ENCODE measurements at regions not wholly inside any gene's neighbourhood (a gene's known extent, or its start where the extent isn't known, plus 50 kb on each side); places are given as distances from the start of the nearest gene placed in this dataset.

DNA sequence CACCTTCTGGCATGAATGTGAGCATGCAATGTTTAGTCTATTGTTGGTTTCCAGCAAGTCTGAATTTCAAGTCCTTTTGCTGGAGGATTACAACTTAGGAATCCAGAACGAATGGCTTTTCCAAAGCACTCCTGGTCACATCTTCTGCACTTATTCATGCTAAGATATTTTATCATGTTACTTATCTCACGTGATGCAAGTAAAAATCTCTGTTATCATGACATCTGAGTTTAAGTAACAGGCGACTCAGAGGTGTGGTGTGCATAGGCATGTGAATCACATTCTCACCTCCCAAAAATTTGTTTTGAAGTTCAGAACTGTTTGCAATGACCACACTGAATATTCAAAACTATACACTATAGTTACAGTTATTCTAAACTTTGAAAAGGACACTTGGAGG lies 204.8 kb upstream of the FGGY start:
- no peak for DNase-seq

DNA sequence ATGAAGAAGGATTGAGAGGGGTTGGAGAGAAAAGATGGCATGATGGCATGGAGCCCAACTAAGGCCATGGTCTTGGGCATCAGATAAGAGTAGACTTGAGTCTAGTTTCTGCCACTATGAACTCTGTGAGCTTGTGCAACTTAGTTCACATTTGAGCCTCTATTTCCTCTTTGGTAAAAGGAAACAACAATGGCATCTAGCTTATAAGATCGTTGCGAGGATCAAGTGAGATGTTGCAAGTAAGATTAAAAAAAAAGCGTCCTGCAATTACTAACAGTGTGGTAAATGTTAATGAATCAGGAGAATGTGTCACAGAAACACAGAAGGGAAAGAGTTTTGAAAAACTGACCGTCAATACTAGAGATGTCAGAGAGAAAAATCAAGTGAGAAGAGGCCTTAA lies 202.9 kb upstream of the FGGY start:
- no peak for DNase-seq

DNA sequence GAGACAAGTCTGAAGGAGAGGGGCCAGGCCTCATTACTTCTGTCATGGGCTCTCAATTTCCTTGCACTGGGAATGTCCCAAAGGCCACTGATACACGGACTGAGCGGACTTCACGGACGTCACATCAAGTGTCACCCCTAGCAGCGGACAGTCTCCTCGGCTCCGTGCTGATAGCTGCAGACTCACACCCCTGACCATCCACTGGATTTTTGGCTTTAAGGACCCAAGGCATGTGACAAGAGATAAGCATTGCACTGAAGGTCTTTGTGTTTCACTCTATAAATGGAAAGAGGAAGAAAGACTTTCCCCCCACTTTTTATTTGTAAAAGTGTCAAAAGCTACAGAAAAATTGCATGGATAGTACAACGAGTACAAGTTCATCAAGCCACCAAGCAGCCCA lies 200.4 kb upstream of the FGGY start:
- DNase-seq = no peak

DNA sequence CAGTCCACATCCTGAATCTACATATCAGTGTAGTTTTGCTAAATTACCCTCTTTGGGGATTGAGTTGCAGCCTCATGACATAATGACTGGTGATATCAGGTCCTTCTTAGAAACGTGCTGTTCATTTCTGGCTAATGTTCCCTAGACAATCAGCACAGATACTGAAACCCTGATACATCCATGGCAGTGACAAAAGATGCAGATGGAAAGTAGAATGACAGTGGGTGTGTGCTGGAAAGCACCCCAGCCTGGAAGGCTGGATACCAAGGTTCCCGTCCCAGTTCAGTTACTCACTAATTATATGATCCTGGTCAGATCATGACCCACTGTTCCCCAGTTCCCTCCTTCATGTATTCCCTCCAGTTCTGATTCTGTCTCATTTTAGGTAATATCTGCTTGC lies 198.2 kb upstream of the FGGY start:
- no peak for DNase-seq

DNA sequence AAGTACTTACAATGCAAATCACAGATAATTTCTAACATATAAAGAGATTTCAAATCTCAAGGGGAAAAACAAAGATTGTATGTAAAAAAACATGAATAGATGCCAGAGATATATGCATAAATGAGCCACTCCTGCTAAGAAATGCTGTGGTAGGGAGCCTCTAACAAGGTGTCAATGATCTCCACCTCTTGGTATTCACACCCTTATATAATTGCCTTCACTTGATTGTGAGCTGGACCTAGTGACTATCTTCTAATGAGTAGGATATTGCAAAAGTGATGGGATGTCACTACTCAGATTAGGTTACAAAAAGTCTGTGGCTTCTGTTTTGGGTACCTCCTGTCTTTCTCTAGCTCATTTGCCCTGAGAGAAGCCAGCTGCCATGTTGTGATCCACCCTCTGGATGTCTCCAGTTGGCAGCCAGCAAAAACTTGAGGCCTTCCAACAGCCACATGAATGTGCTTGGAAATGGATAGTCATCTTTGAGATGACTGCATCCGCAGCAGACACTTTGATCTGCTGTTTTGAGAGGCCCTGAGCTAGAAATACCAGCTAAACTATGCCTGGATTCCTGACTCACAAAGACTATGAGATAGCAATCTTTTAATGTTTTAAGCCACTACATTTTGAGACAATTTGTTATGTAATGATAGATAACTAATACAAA lies 196.1 kb upstream of the FGGY start:
- DNase-seq = no peak

DNA sequence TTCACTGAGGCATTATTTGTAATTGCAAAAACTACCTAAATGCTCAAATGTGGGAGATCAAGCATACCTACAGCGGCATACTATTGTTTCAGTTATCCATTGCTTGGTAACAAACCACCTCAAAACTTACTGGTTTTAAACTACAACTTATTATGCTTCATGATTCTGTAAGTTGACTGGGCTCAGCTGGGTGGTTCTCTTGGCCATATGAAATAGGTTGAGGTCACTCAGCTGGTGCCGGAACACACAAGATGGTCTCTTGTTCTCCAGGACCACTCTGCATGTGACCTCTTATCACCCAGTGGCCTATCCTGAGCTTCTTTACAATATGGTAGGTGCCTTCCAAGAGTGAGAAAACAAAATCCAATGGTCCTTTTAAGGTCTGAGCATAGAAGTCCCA lies 195.4 kb upstream of the FGGY start:
- no peak for DNase-seq

DNA sequence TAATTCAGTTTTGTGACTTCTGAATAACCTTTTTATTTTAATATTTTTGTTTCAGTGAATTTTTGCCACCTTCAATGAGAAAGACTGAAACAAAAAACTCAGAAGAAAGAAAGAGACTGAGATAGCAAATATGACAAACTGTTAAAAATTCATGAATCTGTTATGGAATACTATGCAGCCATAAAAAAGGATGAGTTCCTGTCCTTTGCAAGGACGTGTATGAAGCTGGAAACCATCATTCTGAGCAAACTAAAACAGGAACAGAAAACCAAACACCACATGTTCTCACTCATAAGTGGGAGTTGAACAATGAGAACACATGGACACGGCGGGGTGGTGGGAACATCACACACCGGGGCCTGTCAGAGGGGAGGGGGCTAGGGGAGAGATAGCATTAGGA lies 193.4 kb upstream of the FGGY start:
- no peak for DNase-seq

DNA sequence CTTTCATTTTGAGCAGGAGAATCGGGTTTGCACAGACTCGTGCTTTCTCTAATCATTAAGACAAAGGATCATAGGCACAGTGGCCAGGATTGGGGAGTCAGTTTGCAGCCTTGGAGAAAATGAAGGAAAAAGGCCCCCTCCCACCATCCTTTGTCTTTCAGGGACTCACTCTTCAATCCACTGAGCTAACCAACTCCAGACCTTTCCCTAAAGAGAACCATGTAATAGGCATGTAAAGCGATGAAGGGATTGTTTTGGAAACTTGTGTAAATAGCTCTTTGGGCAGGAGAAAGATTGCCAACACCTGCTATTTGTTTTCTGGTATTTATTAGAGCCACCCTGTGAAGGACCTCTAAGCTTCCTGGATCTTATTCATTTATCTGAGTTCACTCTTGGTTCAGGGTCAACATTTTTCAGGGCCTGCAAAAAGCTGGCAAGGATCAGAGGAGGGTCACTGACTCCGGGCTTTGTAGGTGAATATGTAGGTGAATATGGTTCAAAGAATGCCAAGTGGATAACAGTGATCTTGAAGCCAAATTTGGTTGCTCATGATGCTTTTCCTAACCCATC lies 192.6 kb upstream of the FGGY start:
- no peak for DNase-seq

DNA sequence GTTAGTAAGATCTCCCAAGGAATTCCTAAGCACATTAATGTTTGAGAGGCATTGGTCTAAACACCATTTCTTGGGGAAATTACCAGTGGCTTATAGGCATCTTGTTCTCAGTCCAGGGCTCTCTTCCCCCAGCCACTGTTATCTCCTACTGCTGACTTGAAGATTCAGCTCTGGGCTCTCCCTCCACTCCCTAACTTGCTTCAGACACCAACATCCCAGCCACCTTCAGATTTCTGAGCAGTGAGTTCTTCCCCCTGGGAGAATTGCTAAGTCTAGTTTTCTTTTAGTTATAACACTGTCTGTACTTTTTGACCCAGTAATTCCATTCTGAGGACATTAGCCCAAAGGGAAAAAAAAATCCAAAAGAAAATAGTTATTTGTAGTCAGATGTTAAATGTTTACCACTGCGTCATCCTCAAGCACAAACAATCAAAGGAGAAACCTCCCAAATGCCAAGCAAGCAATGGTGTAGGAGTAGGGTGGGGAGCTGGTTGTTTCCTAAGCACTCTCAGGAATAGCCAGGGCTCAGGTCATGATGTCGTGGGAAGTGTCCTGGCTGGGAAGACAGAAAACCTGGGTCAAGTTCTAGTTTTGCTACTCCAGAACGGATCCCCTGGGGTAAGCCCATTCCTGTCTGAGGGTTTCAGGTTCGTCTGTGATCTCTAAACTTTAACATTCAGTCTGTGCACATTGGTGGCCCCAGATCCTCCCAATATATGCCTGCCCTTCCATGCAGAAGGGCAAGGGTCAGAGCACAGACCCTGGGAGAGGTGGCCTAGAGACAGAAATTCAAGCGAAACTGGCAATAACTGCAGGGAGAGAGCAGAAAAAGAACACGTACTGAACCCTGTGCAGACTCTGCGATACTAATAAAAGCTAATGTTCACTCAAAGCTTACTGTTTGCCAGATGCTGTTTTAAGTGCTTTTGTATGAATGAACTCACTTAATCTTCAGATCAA lies 191.1 kb upstream of the FGGY start:
- DNase-seq = no peak

DNA sequence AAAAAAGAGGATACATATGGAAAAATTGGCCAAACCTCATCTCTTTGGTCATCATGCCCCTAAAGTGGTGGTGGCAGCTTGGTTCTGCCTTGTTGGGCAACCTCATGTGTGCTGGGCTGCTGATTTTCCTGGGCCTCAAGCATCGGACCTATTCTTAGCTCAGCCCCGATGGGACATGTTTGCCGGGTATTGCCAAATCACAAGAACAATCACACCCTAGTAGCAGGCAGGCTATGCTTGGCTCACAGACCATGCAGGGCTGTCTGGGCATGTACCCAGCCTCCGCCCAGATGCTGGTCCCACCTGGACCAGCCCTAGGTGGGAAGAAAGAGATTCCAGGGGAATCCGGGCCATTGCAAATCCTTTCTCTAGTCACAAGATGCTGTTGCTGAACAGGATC lies 189.4 kb upstream of the FGGY start:
- DNase-seq = no peak

DNA sequence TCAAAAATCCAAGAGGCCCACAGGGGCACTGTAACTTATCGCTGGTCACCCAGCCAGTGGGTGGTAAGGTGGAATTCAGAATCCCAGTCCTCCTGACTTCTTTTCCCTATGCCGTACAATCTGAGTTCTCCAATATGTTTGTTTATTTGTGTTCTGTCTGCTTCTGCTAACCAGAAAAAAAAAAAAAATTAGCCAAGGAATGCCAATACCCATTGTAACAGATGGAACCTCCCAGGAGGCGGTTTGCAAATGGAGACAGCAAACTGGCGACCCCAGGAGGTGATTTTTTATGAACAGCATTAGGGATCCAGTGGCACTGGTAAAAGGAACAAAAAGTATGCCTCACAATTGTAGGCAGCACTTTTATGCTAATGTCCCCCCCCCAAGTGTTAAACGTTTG lies 189.0 kb upstream of the FGGY start:
- DNase-seq = no peak

DNA sequence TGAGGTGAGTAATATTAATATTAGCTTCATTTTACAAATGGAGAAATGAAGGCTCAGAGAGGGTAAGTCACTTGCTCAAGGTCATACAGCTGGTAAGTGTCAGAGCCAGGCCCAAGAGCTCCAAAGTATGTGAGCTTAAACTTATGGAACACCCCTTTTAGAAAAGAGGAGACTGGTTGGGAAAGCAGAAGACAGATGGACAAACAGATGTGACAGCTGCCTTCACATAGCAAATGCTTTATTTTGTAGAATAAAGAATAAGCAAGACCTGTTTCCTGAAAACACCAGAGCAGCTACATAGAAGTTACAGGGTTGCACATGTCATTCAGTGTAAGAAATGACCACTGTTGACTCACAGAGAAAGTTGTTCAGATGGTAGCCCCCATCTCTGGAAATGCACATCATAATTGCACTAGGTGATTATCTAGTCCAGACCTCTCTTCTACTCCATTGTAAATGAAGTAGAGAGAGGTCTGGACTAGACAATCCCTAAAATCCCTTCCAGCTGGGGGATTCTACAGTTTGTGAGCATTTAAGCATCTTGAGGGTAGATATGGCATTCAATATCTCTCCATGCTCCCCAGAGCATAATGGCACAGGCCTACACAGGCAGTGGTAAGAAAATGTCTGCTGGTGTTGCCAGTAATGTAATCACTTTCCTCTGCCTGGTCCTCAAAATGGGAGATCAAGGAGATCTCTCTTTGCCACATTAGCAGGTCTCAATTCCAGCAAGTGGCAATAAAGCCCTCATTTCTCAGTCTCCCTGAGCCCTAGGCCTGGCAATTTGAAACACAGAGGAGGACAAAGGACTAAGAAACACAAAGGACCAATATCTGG lies 188.2 kb upstream of the FGGY start:
- no peak for DNase-seq

DNA sequence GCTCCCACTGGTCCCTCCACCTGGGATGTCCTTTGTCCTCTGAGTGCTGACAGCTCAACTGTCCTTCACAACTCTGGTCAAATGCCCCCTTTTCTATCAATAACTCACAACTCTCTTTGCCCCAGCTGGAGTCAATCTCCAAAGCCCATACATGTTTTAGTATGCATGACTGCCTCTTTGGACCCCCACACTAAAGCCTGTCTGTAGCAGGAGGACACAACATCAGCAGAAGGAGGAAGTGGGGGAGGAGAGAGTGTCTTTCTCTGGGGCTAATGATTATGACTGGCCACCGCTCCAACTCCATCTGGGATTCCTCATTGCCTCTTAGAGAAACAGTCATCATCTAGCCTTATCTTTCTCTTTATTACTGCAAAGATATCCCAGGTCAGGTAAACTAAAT lies 186.6 kb upstream of the FGGY start:
- no peak for DNase-seq

DNA sequence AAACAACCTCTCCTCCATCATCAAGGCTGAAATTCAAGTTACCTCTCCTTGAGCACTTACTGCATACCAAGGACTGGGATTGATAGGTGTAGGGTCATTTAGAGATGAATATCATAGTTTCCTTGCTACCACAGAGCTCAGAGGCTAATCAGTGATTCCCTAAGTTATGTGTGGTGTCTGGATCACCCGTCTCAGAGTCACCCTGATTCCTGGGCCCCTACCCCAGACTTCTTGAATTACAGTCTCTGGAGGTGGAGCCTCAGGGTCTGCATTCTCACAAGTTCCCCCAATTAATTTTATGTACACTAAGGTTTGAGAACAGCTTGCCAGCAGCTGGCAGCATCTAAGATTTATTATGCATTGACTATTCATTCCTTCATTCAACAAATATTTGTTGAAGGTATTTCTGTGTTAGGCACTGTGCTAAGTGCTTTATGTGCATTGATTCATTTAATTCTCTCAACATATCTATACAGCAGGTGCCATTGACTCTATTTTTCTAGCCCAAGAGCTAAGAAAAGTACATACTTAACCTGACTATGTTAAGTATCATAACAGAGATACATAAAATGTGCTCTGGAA lies 182.9 kb upstream of the FGGY start:
- DNase-seq = no peak

DNA sequence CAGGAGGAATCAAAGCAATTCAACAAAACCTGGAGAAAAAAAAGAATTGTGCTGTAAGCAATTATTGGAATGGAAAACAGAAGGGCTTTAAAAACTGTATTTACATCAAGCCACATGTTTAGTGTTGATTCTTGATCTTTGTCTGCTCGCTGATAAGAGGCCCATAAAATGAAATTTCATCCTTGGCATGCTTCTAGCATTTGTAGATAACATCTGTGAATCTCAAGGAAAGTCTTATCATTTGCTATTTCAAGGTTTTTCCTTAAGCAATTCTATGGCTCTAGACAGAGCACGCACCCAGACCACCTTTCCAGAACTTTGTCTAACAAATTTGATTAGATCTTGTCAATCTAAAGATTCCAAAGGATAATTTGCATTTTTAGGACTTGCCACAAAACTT lies 181.0 kb upstream of the FGGY start:
- no peak for DNase-seq

DNA sequence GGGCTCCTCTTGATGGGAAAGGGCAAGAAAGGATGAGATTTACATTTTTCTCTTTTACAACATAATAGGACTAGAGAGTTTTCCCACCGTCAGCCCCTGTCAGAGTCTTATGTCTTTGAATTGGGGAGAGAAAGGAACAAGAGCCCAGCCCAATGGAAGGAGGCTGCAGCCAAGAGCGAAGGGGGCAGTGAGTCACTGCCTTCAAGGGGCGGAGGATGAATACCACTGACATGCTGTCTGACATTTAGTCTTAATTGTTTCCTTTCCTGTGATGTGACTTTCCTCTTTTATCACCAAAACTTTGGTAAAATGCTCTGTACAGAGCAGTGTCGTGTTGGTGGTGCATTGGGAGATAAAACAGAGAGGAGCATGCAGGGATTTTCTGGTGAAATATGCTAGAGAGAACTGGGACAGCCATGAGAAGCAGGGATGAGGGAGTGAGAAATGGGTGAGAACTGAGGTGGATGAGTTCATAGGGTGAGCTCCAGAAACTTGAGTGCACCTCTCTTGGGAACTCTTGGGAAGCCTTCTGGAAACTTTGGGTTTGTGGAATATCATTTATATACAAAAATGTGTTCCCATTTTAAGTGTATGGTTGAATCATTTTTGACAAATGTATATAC lies 179.9 kb upstream of the FGGY start:
- DNase-seq = no peak

DNA sequence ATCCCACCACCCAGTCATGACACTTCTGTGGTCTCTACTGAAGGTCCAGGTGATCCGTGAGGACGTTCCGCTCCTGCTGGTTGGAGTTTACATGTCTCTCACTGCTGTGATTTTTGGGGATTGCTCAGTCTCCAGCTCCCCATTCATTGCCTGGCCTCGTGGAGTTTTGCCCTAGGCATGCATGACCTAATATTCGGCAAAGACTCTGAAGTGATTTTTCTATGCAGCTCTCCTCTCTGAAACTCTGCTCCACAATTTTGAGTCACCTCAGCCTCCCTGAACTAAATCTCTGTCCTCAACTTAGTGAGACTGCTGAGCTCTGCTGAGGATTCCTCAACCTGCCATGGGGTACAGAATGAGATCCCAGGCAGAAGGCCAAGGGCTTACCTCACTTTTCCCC lies 174.4 kb upstream of the FGGY start:
- no peak for DNase-seq

DNA sequence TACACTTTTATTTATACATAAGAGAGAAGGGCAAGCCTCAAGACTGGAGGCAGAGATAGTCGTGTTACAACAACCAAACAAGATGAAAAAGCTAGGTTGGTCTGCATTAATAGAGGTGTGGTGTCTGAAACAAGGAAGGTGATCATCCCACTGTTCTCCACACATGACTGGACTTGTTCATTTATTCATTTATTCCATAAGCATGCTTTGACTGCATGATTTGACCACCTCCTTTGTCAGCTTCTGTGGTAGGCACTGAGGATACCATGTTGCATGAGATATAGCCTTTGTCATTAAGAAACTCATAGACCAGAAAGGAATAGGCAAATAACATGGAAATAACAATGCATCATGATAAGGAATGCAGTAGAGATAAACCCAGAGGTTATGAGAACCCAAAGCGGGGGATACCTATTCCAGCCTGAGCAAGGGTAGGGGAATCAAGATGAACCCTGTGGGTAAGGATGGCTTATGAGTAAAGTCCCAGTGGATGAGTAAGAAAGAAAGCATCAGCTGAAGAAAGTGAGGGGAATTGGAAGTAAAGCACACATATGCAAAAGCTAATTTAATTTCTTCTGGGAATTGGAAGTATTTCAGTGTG lies 173.7 kb upstream of the FGGY start:
- DNase-seq = no peak

DNA sequence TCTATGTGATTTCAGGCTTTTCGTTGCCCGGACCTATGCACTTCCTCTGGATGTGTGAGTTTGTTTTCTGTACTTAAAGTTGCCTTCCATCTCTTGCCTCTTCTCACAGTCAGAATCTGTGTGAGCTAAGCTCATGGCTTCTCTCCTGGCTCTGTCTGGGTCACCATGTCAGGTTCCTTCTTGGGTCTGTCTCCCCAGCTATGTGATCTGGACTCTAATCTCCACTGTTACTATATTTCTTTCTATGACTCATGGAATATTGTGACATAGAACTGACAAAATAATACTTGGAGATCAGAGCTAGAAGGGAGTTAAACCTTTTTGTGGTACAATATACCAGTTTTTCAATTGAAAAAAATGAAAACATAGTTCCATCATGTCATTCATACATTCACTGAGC lies 172.7 kb upstream of the FGGY start:
- no peak for DNase-seq

DNA sequence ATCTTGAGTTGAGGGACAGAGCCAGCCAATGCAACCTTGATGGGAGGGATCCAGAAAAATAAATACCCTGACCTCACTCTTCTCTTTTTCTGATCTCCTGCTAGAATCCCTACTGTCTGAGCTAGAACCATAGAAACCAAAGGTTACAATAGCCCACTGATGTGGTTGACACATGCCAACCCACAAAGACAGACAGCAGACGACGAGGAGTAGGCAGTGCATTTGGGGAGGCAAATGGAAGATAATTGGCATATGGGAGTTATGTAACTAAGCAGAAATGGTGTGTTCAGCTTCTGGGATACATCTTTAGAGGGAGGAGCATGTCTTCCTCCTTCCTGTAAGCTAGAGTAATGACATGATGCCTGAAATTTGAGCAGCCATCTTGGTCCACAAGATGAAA lies 171.7 kb upstream of the FGGY start:
- DNase-seq = no peak

DNA sequence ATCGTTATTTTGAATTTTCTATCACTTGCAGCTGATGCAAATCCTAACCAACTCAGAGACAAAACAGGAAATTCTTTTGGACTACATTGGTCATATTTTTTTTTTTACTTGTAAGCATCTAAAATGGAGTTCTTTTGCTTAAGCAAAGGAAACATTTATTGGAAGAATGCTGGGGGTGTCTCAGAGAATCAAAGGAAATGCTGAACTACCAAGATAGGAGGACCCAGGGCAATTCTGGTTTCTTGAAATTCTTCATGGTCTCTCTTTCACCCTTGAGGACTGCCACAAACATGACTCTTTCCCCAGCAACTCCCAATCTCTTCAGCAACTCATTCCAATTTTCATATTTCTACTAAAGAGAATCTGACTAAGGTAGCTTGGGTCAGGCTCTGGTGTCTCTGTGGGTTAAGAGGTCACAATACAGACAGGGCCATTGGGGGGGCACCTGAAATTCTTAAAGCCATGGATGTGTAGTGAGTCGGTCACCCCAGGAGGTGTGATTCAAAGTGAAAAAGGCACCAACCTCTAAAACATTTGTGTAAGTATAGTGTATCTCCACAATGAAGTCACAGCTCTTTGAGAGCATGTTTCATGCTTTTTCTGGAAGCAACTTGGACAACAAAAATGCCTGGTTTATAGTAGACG lies 171.1 kb upstream of the FGGY start:
- no peak for DNase-seq
